ENCODE measurements at regions not wholly inside any gene's neighbourhood (a gene's known extent, or its start where the extent isn't known, plus 50 kb on each side); places are given as distances from the start of the nearest gene placed in this dataset.

GRCh38 chr12:131452444-131452860 is 258.4 kb upstream of the SFSWAP start (continued):
- TF ChIP-seq NR2C2 (CRISPR knock-in tag; IDR thresholded peaks at IDR 0.05) = no peak
- TF ChIP-seq NR2C2 (tag; IDR thresholded peaks at IDR 0.05) = no peak
- no peak for TF ChIP-seq BMI1 (IDR thresholded peaks at IDR 0.05; ENCODE audit: low read length)
- TF ChIP-seq ATF1 (CRISPR knock-in tag; IDR thresholded peaks at IDR 0.05) = no peak
- 0 out of 2 replicates have a peak, but pooled peaks have one; percentile 29 for TF ChIP-seq ATF1 (tag; IDR thresholded peaks at IDR 0.05)
- no peak for TF ChIP-seq THRB (CRISPR knock-in tag; conservative IDR thresholded peaks at IDR 0.05)
- TF ChIP-seq GATAD2B (IDR thresholded peaks at IDR 0.05; ENCODE audit: borderline replicate concordance) = no peak
- TF ChIP-seq TCFL5 (CRISPR knock-in tag; conservative IDR thresholded peaks at IDR 0.05) = no peak
- no peak for TF ChIP-seq XRCC3 (IDR thresholded peaks at IDR 0.05)
- no peak for TF ChIP-seq TBL1XR1 (IDR thresholded peaks at IDR 0.05; ENCODE audit: low read length in 2 of 2)
- no peak for TF ChIP-seq ZNF184 (CRISPR knock-in tag; IDR thresholded peaks at IDR 0.05)
- TF ChIP-seq CBFA2T3 (IDR thresholded peaks at IDR 0.05) = no peak
- 0 out of 2 replicates have a peak, but pooled peaks have one; percentile 4 for TF ChIP-seq JUND (IDR thresholded peaks at IDR 0.05; ENCODE audit: borderline replicate concordance, low read depth, low read length)
- TF ChIP-seq JUND (tag; IDR thresholded peaks at IDR 0.05; ENCODE audit: borderline replicate concordance, low read depth, low read length) = no peak
- TF ChIP-seq ZNF644 (tag; IDR thresholded peaks at IDR 0.05; ENCODE audit: low read depth) = no peak
- TF ChIP-seq REST (IDR thresholded peaks at IDR 0.05; ENCODE audit: borderline replicate concordance) = peak; percentile 78
- no peak for TF ChIP-seq REST (CRISPR knock-in tag; IDR thresholded peaks at IDR 0.05; ENCODE audit: low read depth)
- TF ChIP-seq MTF1 (CRISPR knock-in tag; IDR thresholded peaks at IDR 0.05; ENCODE audit: borderline replicate concordance) = no peak
